ENCODE measurements at regions not wholly inside any gene's neighbourhood (a gene's known extent, or its start where the extent isn't known, plus 50 kb on each side); places are given as distances from the start of the nearest gene placed in this dataset.

DNA sequence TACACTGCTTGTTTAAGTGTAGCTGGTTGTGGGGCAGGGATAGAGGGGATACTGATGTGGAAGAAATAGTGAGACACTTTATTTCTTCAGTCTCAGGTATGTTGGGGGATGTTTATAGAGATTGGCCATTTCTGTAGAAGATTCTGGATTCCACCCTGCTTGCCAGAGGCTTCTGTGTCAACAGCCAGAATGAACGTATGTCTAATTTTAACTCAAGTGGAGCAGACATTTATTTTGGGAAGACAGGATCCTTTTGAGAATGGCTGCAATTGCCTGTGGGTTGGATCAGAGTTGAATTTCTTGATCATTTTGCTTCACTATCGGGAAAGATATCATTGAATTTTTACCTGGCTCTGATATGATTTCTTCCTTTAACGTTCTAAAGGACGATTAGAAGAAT is 465.6 kb upstream of the SLC14A2 start:
- H3K4me3 ChIP-seq: no peak overlapping the region
- TF ChIP-seq CTCF (IDR thresholded peaks at IDR 0.05): no peak
- no peak for TF ChIP-seq POLR2A (IDR thresholded peaks at IDR 0.05)
- TF ChIP-seq EP300 (IDR thresholded peaks at IDR 0.05): no peak
- H3K27ac ChIP-seq: no peak overlapping the region
- no peaks in the 10 kb centered on the region for H3K27me3 ChIP-seq
- 83 to 90% (median 86%) methylated on average over 4 of the region's 4 CpGs for WGBS, 3 donors
- no peak for DNase-seq
- no peaks in the 10 kb centered on the region for H3K36me3 ChIP-seq
- no peaks in the 10 kb centered on the region for H3K4me1 ChIP-seq (ENCODE audit: insufficient read depth)
- intact Hi-C loops (cut with DNase I): no loop called here
- no peaks in the 10 kb centered on the region for H3K9me3 ChIP-seq

- TF ChIP-seq EP300 (IDR thresholded peaks at IDR 0.05) (no peak), POLR2A (IDR thresholded peaks at IDR 0.05) (no peak), CTCF (IDR thresholded peaks at IDR 0.05) (no peak)
- Histone ChIP-seq H3K27me3 (no peaks in the 10 kb centered on the region), H3K9me3 (no peaks in the 10 kb centered on the region), H3K27ac (no peak overlapping the region), H3K4me3 (no peak overlapping the region), H3K36me3 (no peaks in the 10 kb centered on the region), H3K4me1 (ENCODE audit: insufficient read depth) (no peaks in the 10 kb centered on the region)
- 96 to 100% (median 98%) methylated on average over 2 of the region's 2 CpGs for WGBS, 3 donors
- DNase-seq: no peak
- intact Hi-C loops (cut with DNase I): no loop called here
Observed at GRCh38 chr18:45151645-45152044, 463.6 kb upstream of the SLC14A2 start.

GRCh38 chr18:45155526-45155925 is 459.8 kb upstream of the SLC14A2 start:
- H3K9me3 ChIP-seq: no peaks in the 10 kb centered on the region
- H3K4me3 ChIP-seq: no peak overlapping the region
- no peak for DNase-seq
- no peaks in the 10 kb centered on the region for H3K36me3 ChIP-seq
- no peak overlapping the region for H3K27ac ChIP-seq
- intact Hi-C loops (cut with DNase I): no loop called here
- no peaks in the 10 kb centered on the region for H3K4me1 ChIP-seq (ENCODE audit: insufficient read depth)
- no peaks in the 10 kb centered on the region for H3K27me3 ChIP-seq
- TF ChIP-seq POLR2A (IDR thresholded peaks at IDR 0.05) (no peak), EP300 (IDR thresholded peaks at IDR 0.05) (no peak), CTCF (IDR thresholded peaks at IDR 0.05) (no peak)

GRCh38 chr18:45156946-45157345 is 458.3 kb upstream of the SLC14A2 start:
- whole genome bisulfite sequencing, 3 donors: 59 to 69% (median 64%) methylated on average over 3 of the region's 3 CpGs
- no peaks in the 10 kb centered on the region for H3K9me3 ChIP-seq
- DNase-seq: no peak
- H3K27me3 ChIP-seq: no peaks in the 10 kb centered on the region
- H3K4me3 ChIP-seq: no peak overlapping the region
- no peak overlapping the region for H3K27ac ChIP-seq
- no peaks in the 10 kb centered on the region for H3K4me1 ChIP-seq (ENCODE audit: insufficient read depth)
- H3K36me3 ChIP-seq: no peaks in the 10 kb centered on the region
- intact Hi-C loops (cut with DNase I): no loop called here
- TF ChIP-seq CTCF (IDR thresholded peaks at IDR 0.05): no peak
- TF ChIP-seq EP300 (IDR thresholded peaks at IDR 0.05): no peak
- no peak for TF ChIP-seq POLR2A (IDR thresholded peaks at IDR 0.05)

- no peaks in the 10 kb centered on the region for H3K9me3 ChIP-seq
- intact Hi-C loops (cut with DNase I): no loop called here
- TF ChIP-seq POLR2A (IDR thresholded peaks at IDR 0.05): no peak
- TF ChIP-seq EP300 (IDR thresholded peaks at IDR 0.05): no peak
- TF ChIP-seq CTCF (IDR thresholded peaks at IDR 0.05): no peak
- no peaks in the 10 kb centered on the region for H3K36me3 ChIP-seq
- no peak overlapping the region for H3K27ac ChIP-seq
- H3K4me3 ChIP-seq: no peak overlapping the region
- H3K27me3 ChIP-seq: no peaks in the 10 kb centered on the region
- no peaks in the 10 kb centered on the region for H3K4me1 ChIP-seq (ENCODE audit: insufficient read depth)
- 73 to 93% (median 82%) methylated on average over 1 of the region's 1 CpG for WGBS, 3 donors
- DNase-seq: no peak
Observed at GRCh38 chr18:45157576-45157975, 457.7 kb upstream of the SLC14A2 start.

Measured in ovary (tissue), 7 donors.